ENCODE measurements at regions not wholly inside any gene's neighbourhood (a gene's known extent, or its start where the extent isn't known, plus 50 kb on each side); places are given as distances from the start of the nearest gene placed in this dataset.

GRCh38 chr4:155544547-155544946 is 122.1 kb upstream of the GUCY1A1 start:
- no peak overlapping the region for H3K18ac ChIP-seq (ENCODE audit: insufficient read length, low read depth, low read length)
- DNase-seq: no peak
- H3K56ac ChIP-seq (ENCODE audit: insufficient read length, low read depth, low read length): no peak overlapping the region
- no peak overlapping the region for H3K9ac ChIP-seq (ENCODE audit: extremely low read depth, insufficient read length, low read length)
- no peak overlapping the region for H2AFZ ChIP-seq (ENCODE audit: low read length)
- Mint-ChIP-seq H3K4me3 (no peak overlapping the region), H3K9me3 (peaks cover 0 to 4% of the 10 kb centered on the region in 2 experiments; a peak in 1 of 5 replicates), H3K27me3 (ENCODE audit: low read depth) (no peaks in the 10 kb centered on the region), H3K4me1 (no peaks in the 10 kb centered on the region), H3K36me3 (ENCODE audit: insufficient read depth in 1 of 3, low read depth in 3 of 3) (no peaks in the 10 kb centered on the region; a peak in 1 of 7 replicates), H3K27ac (no peak overlapping the region)
- H3K23ac ChIP-seq (ENCODE audit: insufficient read length, low read depth, low read length): no peak overlapping the region
- H4K91ac ChIP-seq (ENCODE audit: insufficient read length, low read depth, low read length): no peak overlapping the region
- no peak overlapping the region for H3K14ac ChIP-seq (ENCODE audit: insufficient read depth, low read length)
- no peak overlapping the region for H2BK12ac ChIP-seq (ENCODE audit: insufficient read length, low read depth, low read length)
- no peaks in the 10 kb centered on the region for H3K4me1 ChIP-seq (ENCODE audit: insufficient read depth, low read length)
- no peak for TF ChIP-seq CTCF (conservative IDR thresholded peaks at IDR 0.05)
- no peak overlapping the region for H2BK20ac ChIP-seq (ENCODE audit: low read depth, low read length, poor library complexity, severe bottlenecking)
- no peaks in the 10 kb centered on the region for H3K23me2 ChIP-seq (ENCODE audit: insufficient read length, low read depth, low read length, poor library complexity, severe bottlenecking)
- no peak overlapping the region for H3K4me2 ChIP-seq (ENCODE audit: insufficient read depth, insufficient read length, low read length)
- no peaks in the 10 kb centered on the region for H3K79me2 ChIP-seq (ENCODE audit: insufficient read depth, low read length)
- H4K8ac ChIP-seq (replicated peaks; ENCODE audit: insufficient read length, low read depth, low read length): no peak overlapping the region
- no peak overlapping the region for H2BK5ac ChIP-seq (ENCODE audit: insufficient read length, low read length)
- no peak overlapping the region for H3K4ac ChIP-seq (ENCODE audit: low read depth, low read length)
- no peak overlapping the region for H3T11ph ChIP-seq (ENCODE audit: low read length)
- H2AK5ac ChIP-seq (ENCODE audit: insufficient read length, low read length): no peak overlapping the region
- WGBS (ENCODE audit: extremely low coverage, insufficient read length, low lambda C conversion rate): no CpG with 5 or more reads among the region's 6 CpGs
- H4K5ac ChIP-seq (ENCODE audit: insufficient read length, low read depth, low read length): no peak overlapping the region
- no peaks in the 10 kb centered on the region for H3K79me1 ChIP-seq (ENCODE audit: insufficient read depth, low read depth, low read length, poor library complexity, severe bottlenecking)
- H2BK15ac ChIP-seq (ENCODE audit: low read depth, low read length): no peak overlapping the region
- no peak overlapping the region for H3K27ac ChIP-seq (ENCODE audit: insufficient read length, low read depth, low read length)
- no peaks in the 10 kb centered on the region for H4K20me1 ChIP-seq (ENCODE audit: control insufficient read depth, insufficient read depth, insufficient read length)
- no peak overlapping the region for H2BK120ac ChIP-seq (ENCODE audit: low read depth, low read length, poor library complexity, severe bottlenecking)
- no peaks in the 10 kb centered on the region for H3K9me3 ChIP-seq (ENCODE audit: control insufficient read depth, low read depth, low read length)
- no peaks in the 10 kb centered on the region for H3K27me3 ChIP-seq (ENCODE audit: insufficient read depth, low read length)

All from H9 (cell line).